ENCODE measurements at regions not wholly inside any gene's neighbourhood (a gene's known extent, or its start where the extent isn't known, plus 50 kb on each side); places are given as distances from the start of the nearest gene placed in this dataset.

- Mint-ChIP-seq H3K27ac (peak overlapping the region in 1 of 10 donors; percentile 19), H3K27me3 (peaks cover 0 to 5% (median 0%) of the 10 kb centered on the region in 5 donors), H3K4me3 (no peak overlapping the region), H3K9me3 (peaks cover 0 to 12% (median 2%) of the 10 kb centered on the region in 9 donors), H3K36me3 (peaks cover 0 to 8% (median 7%) of the 10 kb centered on the region in 3 donors), H3K4me1 (peaks cover 0 to 3% (median 0%) of the 10 kb centered on the region in 4 donors)
- POLR2A ChIA-PET = no interaction called here
- peak in 1 of 2 donors; percentile 56 for ATAC-seq
- no peak for DNase-seq
Measured at GRCh38 chr5:74953937-74954720, 87.9 kb upstream of the FAM169A start.

- Mint-ChIP-seq H3K9me3 (peaks cover 0 to 12% (median 2%) of the 10 kb centered on the region in 9 donors), H3K27ac (peak overlapping the region in 1 of 10 donors; percentile 19), H3K4me1 (peaks cover 0 to 3% (median 0%) of the 10 kb centered on the region in 4 donors), H3K4me3 (no peak overlapping the region), H3K27me3 (peaks cover 0 to 3% (median 0%) of the 10 kb centered on the region in 5 donors), H3K36me3 (peaks cover 0 to 8% (median 7%) of the 10 kb centered on the region in 3 donors)
- POLR2A ChIA-PET = no interaction called here
- ATAC-seq = no peak
- no peak for DNase-seq
Measured at GRCh38 chr5:74953554-74953936, 87.4 kb upstream of the FAM169A start.

- peak overlapping the region in 1 of 10 donors; percentile 46 for H3K27ac Mint-ChIP-seq
- H3K36me3 Mint-ChIP-seq = peaks cover 0 to 8% (median 7%) of the 10 kb centered on the region in 3 donors
- peaks cover 0 to 12% (median 2%) of the 10 kb centered on the region in 9 donors for H3K9me3 Mint-ChIP-seq
- peaks cover 0 to 3% (median 0%) of the 10 kb centered on the region in 5 donors for H3K27me3 Mint-ChIP-seq
- no peak overlapping the region for H3K4me3 Mint-ChIP-seq
- H3K4me1 Mint-ChIP-seq = peaks cover 0 to 3% (median 0%) of the 10 kb centered on the region in 4 donors
- DNase-seq (no peak), ATAC-seq (no peak)
- POLR2A ChIA-PET = no interaction called here
Measured at GRCh38 chr5:74952406-74952805, 86.2 kb upstream of the FAM169A start.

DNA sequence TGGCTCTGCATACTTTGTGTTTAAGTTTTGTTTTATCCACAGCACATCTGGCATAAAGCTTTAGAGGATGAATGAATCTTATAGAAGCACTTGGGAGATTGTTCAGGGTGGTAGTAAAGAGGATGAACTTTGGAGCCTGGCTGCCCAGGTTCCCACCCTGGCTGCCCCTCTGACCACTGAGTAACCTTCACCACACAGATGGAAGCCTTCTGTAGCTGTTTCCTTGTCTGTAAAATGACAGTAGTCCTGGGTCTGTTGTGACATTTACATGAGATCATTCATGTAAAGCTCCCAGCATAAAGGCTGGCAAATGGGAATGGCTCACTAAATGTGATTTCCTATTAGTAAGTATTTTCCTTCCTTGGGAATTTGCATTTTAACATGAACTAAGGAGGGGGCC is 85.7 kb upstream of the FAM169A start:
- Mint-ChIP-seq H3K9me3 (peaks cover 0 to 12% (median 2%) of the 10 kb centered on the region in 9 donors), H3K27me3 (peaks cover 0 to 6% (median 0%) of the 10 kb centered on the region in 5 donors), H3K36me3 (peaks cover 0 to 8% (median 7%) of the 10 kb centered on the region in 3 donors), H3K27ac (no peak overlapping the region), H3K4me1 (peaks cover 0 to 3% (median 0%) of the 10 kb centered on the region in 4 donors), H3K4me3 (no peak overlapping the region)
- ATAC-seq = no peak
- POLR2A ChIA-PET = interaction anchor here (0.5 to 1.1 kb wide), 2 partner anchors 14 to 15 kb away, joined by 3 read pairs; no protein-coding TSS in a partner anchor
- DNase-seq = no peak

- Mint-ChIP-seq H3K9me3 (peaks cover 0 to 9% (median 2%) of the 10 kb centered on the region in 9 donors), H3K4me1 (peaks cover 0 to 3% (median 0%) of the 10 kb centered on the region in 4 donors), H3K36me3 (peaks cover 0 to 7% (median 1%) of the 10 kb centered on the region in 3 donors), H3K27ac (peak overlapping the region in 1 of 10 donors; percentile 70), H3K4me3 (no peak overlapping the region), H3K27me3 (peaks cover 0 to 6% (median 0%) of the 10 kb centered on the region in 5 donors)
- DNase-seq (no peak), ATAC-seq (no peak)
- POLR2A ChIA-PET = interaction anchor here (0.5 to 1.1 kb wide), 2 partner anchors 13 to 16 kb away, joined by 3 read pairs; no protein-coding TSS in a partner anchor
Measured at GRCh38 chr5:74950836-74951515, 84.8 kb upstream of the FAM169A start.

- H3K4me3 Mint-ChIP-seq = no peak overlapping the region
- no peaks in the 10 kb centered on the region for H3K9me3 Mint-ChIP-seq
- DNase-seq (no peak), ATAC-seq (no peak)
- H3K36me3 Mint-ChIP-seq = no peaks in the 10 kb centered on the region
- H3K4me1 Mint-ChIP-seq = peaks cover 2 to 7% (median 4%) of the 10 kb centered on the region in 4 donors
- POLR2A ChIA-PET = no interaction called here
- H3K27me3 Mint-ChIP-seq = peaks cover 0 to 6% (median 0%) of the 10 kb centered on the region in 5 donors
- no peak overlapping the region for H3K27ac Mint-ChIP-seq
Measured at GRCh38 chr5:74949976-74950375, 83.8 kb upstream of the FAM169A start.

DNA sequence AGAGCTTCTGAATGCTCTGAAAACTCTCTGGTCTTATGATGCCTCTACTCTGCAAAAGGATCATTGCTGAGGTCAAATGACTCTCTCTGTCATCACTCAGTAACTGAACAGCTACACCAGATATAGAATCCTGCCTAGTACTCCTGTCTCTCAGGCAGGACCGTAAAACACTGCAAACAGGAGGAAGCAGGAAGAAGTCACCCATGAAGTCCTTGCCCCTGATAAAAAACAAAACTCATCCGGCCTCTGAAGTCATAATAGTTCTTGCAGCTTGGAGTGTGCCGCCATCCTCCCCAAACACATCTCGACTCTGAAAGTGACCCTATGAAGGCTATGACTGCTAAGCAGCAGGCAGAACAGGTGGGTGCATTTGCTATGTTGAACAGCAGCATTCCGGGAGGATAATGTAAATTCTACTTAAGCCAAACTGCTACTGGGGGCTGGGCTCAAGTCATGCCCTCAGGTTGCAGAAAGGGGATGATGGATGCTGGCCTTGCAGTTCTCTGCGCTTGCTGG is 81.9 kb upstream of the FAM169A start:
- Mint-ChIP-seq H3K36me3 (no peaks in the 10 kb centered on the region), H3K9me3 (no peaks in the 10 kb centered on the region), H3K4me1 (peaks cover 0 to 7% (median 3%) of the 10 kb centered on the region in 4 donors), H3K27ac (peak overlapping the region in 1 of 10 donors; percentile 10), H3K27me3 (peaks cover 0 to 6% (median 0%) of the 10 kb centered on the region in 5 donors), H3K4me3 (no peak overlapping the region)
- POLR2A ChIA-PET = interaction anchor here (1.1 kb wide), 1 partner anchor 106 kb away, joined by 3 read pairs; no protein-coding TSS in a partner anchor
- DNase-seq = no peak
- ATAC-seq = no peak

GRCh38 chr5:74946471-74946870 is 80.3 kb upstream of the FAM169A start:
- no peak for DNase-seq
- ATAC-seq = no peak
- H3K9me3 Mint-ChIP-seq = no peaks in the 10 kb centered on the region
- no peak overlapping the region for H3K4me3 Mint-ChIP-seq
- no peaks in the 10 kb centered on the region for H3K36me3 Mint-ChIP-seq
- H3K27ac Mint-ChIP-seq = no peak overlapping the region
- H3K27me3 Mint-ChIP-seq = peaks cover 0 to 6% (median 0%) of the 10 kb centered on the region in 5 donors
- peaks cover 0 to 7% (median 3%) of the 10 kb centered on the region in 4 donors for H3K4me1 Mint-ChIP-seq
- POLR2A ChIA-PET = interaction anchor here (1.5 kb wide), 1 partner anchor 88 kb away, joined by 4 read pairs; no protein-coding TSS in a partner anchor

DNA sequence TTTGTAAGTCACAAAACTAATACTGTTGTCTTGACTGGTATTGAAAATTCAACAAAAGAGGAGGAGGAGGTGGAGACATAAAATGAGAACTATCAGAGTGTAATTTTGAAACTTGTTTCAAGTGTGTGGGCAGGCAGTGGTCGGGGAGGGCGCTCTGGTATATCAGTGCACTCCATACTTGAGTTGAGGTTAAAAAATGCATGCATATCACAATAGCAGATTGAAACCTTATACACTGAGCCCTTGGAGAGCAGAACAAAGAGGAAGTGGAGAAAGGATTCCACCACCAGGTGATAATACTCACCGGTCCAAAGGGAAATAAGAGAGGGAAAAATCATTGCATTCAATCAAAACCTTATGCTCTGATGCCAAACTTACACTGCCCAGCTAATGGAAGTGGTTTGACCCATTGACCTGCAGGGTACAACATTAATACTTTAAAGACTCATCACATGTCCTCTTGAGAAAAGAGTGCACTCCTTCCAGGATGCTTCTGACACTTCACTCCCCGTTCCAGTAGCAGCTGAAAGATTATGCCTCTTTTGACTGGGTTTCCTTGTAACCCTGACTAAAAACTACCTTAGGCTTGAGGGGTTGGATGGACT is 79.5 kb upstream of the FAM169A start:
- ATAC-seq = no peak
- peaks cover 0 to 6% (median 0%) of the 10 kb centered on the region in 5 donors for H3K27me3 Mint-ChIP-seq
- POLR2A ChIA-PET = interaction anchor here (1.5 kb wide), 1 partner anchor 89 kb away, joined by 4 read pairs; no protein-coding TSS in a partner anchor
- no peak overlapping the region for H3K4me3 Mint-ChIP-seq
- H3K36me3 Mint-ChIP-seq = no peaks in the 10 kb centered on the region
- H3K4me1 Mint-ChIP-seq = peaks cover 0 to 7% (median 3%) of the 10 kb centered on the region in 4 donors
- DNase-seq = no peak
- H3K27ac Mint-ChIP-seq = peak overlapping the region in 1 of 10 donors; percentile 3
- H3K9me3 Mint-ChIP-seq = no peaks in the 10 kb centered on the region

GRCh38 chr5:74943905-74944304 is 77.7 kb upstream of the FAM169A start:
- DNase-seq (peak in 2 of 10 donors; percentile 5 to 19), ATAC-seq (no peak)
- H3K27me3 Mint-ChIP-seq = peaks cover 0 to 3% (median 0%) of the 10 kb centered on the region in 5 donors
- no peak overlapping the region for H3K27ac Mint-ChIP-seq
- no peak overlapping the region for H3K4me3 Mint-ChIP-seq
- POLR2A ChIA-PET = no interaction called here
- no peaks in the 10 kb centered on the region for H3K36me3 Mint-ChIP-seq
- peaks cover 0 to 7% (median 3%) of the 10 kb centered on the region in 4 donors for H3K4me1 Mint-ChIP-seq
- no peaks in the 10 kb centered on the region for H3K9me3 Mint-ChIP-seq

GRCh38 chr5:74942622-74943286 is 76.6 kb upstream of the FAM169A start:
- H3K36me3 Mint-ChIP-seq = no peaks in the 10 kb centered on the region
- H3K27ac Mint-ChIP-seq = peak overlapping the region in 1 of 10 donors; percentile 47
- H3K27me3 Mint-ChIP-seq = peaks cover 0 to 3% (median 0%) of the 10 kb centered on the region in 5 donors
- H3K4me1 Mint-ChIP-seq = peaks cover 3 to 10% (median 7%) of the 10 kb centered on the region in 4 donors
- H3K4me3 Mint-ChIP-seq = no peak overlapping the region
- POLR2A ChIA-PET = no interaction called here
- ATAC-seq (no peak), DNase-seq (no peak)
- no peaks in the 10 kb centered on the region for H3K9me3 Mint-ChIP-seq
